Tibial artery (tissue), 4 donors: ENCODE measurements at regions not wholly inside any gene's neighbourhood (a gene's known extent, or its start where the extent isn't known, plus 50 kb on each side); places are given as distances from the start of the nearest gene placed in this dataset.
"Not testable (repeated sequence)": the region's sequence is repeated elsewhere in the genome, so short reads cannot be mapped to it uniquely, and the experiment has no call there.

Source experiments
- DNase-seq, 2 donors: peaks; one replicate each; pipeline ENCODE4 v3.0.0-alpha.2; 2019
- H3K27ac ChIP-seq, 2 donors: fragments of 200-600 bp; sonication (generic) in 1 of 2; 1 replicate in 1 of 2; 2 replicates in 1 of 2; pipeline ENCODE4 v1.5.1; 2018 to 2019; ENCODE audit warnings: mild to moderate bottlenecking in 1 of 2
- H3K27me3 ChIP-seq, 2 donors: fragments of 200-600 bp; sonication (generic) in 1 of 2; one replicate each; pipeline versions ENCODE4 v1.5.1 to v1.6.0; 2016 to 2019
- H3K36me3 ChIP-seq, 3 donors: fragments of 200-600 bp; sonication (generic) in 2 of 3; one replicate each; pipeline ENCODE4 v1.5.1; 2016 to 2019; ENCODE audit warnings: mild to moderate bottlenecking in 2 of 3
- H3K4me1 ChIP-seq, 4 donors: fragments of 200-600 bp; sonication (generic) in 2 of 4; 1 replicate in 3 of 4; 2 replicates in 1 of 4; pipeline ENCODE4 v1.5.1; 2016 to 2019
- H3K4me3 ChIP-seq, 2 donors: fragments of 200-600 bp; sonication (generic) in 1 of 2; 1 replicate in 1 of 2; 2 replicates in 1 of 2; pipeline ENCODE4 v1.5.1; 2018 to 2019; ENCODE audit warnings: mild to moderate bottlenecking in 2 of 2
- H3K9me3 ChIP-seq, 3 donors: fragments of 200-600 bp; sonication (generic) in 1 of 3; one replicate each; pipeline ENCODE4 v1.5.1; 2016 to 2019
- CTCF ChIP-seq, 2 experiments: fragments of 200-600 bp in 1 of 2; fragments of 450-650 bp in 1 of 2; IDR thresholded peaks; one replicate each; pipeline ENCODE4 v1.5.1; 2017 to 2019; ENCODE audit warnings: antibody characterized with exemption in 2 of 2, mild to moderate bottlenecking in 1 of 2, moderate library complexity in 1 of 2
- intact Hi-C: fragments of 100-400 bp; cut with DNase I; formaldehyde crosslinking; loops from one replicate; pipeline ENCODE4 v1.15.0; 2023; ENCODE audit warnings: low total_unique reads

GRCh38 chr18:40250236-40250635 is 1704.8 kb upstream of the PIK3C3 start:
- intact Hi-C loops = no loop called here
- Histone ChIP-seq H3K36me3 (no peaks in the 10 kb centered on the region), H3K27ac (no peak overlapping the region), H3K4me1 (no peaks in the 10 kb centered on the region), H3K9me3 (no peaks in the 10 kb centered on the region), H3K27me3 (no peaks in the 10 kb centered on the region), H3K4me3 (no peak overlapping the region)
- no peak for DNase-seq
- no peak for TF ChIP-seq CTCF (IDR thresholded peaks at IDR 0.05)

- intact Hi-C loops = no loop called here
- no peak overlapping the region for H3K4me3 ChIP-seq
- H3K4me1 ChIP-seq = no peaks in the 10 kb centered on the region
- TF ChIP-seq CTCF (IDR thresholded peaks at IDR 0.05) = no peak
- H3K27ac ChIP-seq = no peak overlapping the region
- no peaks in the 10 kb centered on the region for H3K27me3 ChIP-seq
- DNase-seq = no peak
- H3K9me3 ChIP-seq = no peaks in the 10 kb centered on the region
- no peaks in the 10 kb centered on the region for H3K36me3 ChIP-seq
Measured at GRCh38 chr18:40249390-40250080, 1705.5 kb upstream of the PIK3C3 start.

GRCh38 chr18:40245612-40246011 is 1709.4 kb upstream of the PIK3C3 start:
- H3K9me3 ChIP-seq = not testable (repeated sequence)

GRCh38 chr18:40243607-40244006 is 1711.4 kb upstream of the PIK3C3 start:
- no peaks in the 10 kb centered on the region for H3K4me1 ChIP-seq
- TF ChIP-seq CTCF (IDR thresholded peaks at IDR 0.05) = no peak
- H3K27ac ChIP-seq = no peak overlapping the region
- no peak for DNase-seq
- no peaks in the 10 kb centered on the region for H3K27me3 ChIP-seq
- no peak overlapping the region for H3K4me3 ChIP-seq
- no peaks in the 10 kb centered on the region for H3K9me3 ChIP-seq
- intact Hi-C loops = no loop called here
- H3K36me3 ChIP-seq = no peaks in the 10 kb centered on the region

More at GRCh38 chr18:40245612-40246011, 1709.4 kb upstream of the PIK3C3 start:
- H3K27me3 ChIP-seq, DNase-seq, intact Hi-C loops, H3K27ac ChIP-seq, H3K4me3 ChIP-seq, H3K36me3 ChIP-seq, H3K4me1 ChIP-seq: not testable (repeated sequence)

GRCh38 chr18:40235836-40236235 is 1719.2 kb upstream of the PIK3C3 start:
- H3K4me3 ChIP-seq = no peak overlapping the region
- no peak overlapping the region for H3K27ac ChIP-seq
- intact Hi-C loops = no loop called here
- no peak for TF ChIP-seq CTCF (IDR thresholded peaks at IDR 0.05)
- no peaks in the 10 kb centered on the region for H3K4me1 ChIP-seq
- H3K27me3 ChIP-seq = no peaks in the 10 kb centered on the region
- no peaks in the 10 kb centered on the region for H3K9me3 ChIP-seq
- no peaks in the 10 kb centered on the region for H3K36me3 ChIP-seq
- DNase-seq = no peak

- H3K27me3 ChIP-seq = no peaks in the 10 kb centered on the region
- no peak overlapping the region for H3K27ac ChIP-seq
- H3K4me1 ChIP-seq = no peaks in the 10 kb centered on the region
- no peak for DNase-seq
- no peaks in the 10 kb centered on the region for H3K9me3 ChIP-seq
- no peak for TF ChIP-seq CTCF (IDR thresholded peaks at IDR 0.05)
- no peaks in the 10 kb centered on the region for H3K36me3 ChIP-seq
- intact Hi-C loops = no loop called here
- no peak overlapping the region for H3K4me3 ChIP-seq
Measured at GRCh38 chr18:40235323-40235722, 1719.7 kb upstream of the PIK3C3 start.
